Caco-2 (cell line): ENCODE measurements at regions not wholly inside any gene's neighbourhood (a gene's known extent, or its start where the extent isn't known, plus 50 kb on each side); places are given as distances from the start of the nearest gene placed in this dataset.

Experiments used
- BruUV-seq: library from RNA; stranded (reverse); fragments of 400-500 nt; replicated peaks from 2 replicates; lab custom pipeline; 2021; lab: Mats Ljungman, UMichigan
- CTCF ChIA-PET: fragments of 300-600 bp; sonication (Branson Sonifier 250); formaldehyde crosslinking; loops from one replicate; lab custom pipeline; 2022; ENCODE audit warnings: antibody characterized with exemption; lab: Charles Lee
- POLR2A ChIA-PET: fragments of 300-600 bp; sonication (Branson Sonifier 250); formaldehyde crosslinking; loops from one replicate; lab custom pipeline; 2022; ENCODE audit warnings: antibody characterized with exemption; lab: Charles Lee
- DNase-seq, 2 experiments: peaks; one replicate each; pipeline versions ENCODE4 v3.0.0 to v3.0.0-alpha.2; 2020 to 2022
- H3K27me3 ChIP-seq: replicated peaks from 2 replicates; pipeline ENCODE4 v1.6.0; 2011; ENCODE audit warnings: low read length; ENCODE audit not compliant: control insufficient read depth, insufficient read depth
- H3K36me3 ChIP-seq: 2 replicates; pipeline ENCODE4 v1.5.1; 2011; ENCODE audit warnings: low read length; ENCODE audit not compliant: control insufficient read depth, insufficient read depth
- H3K4me1 ChIP-seq: fragments of 250-450 bp; sonication (Bioruptor Pico); 2 replicates; pipeline ENCODE4 v1.5.1; 2020; ENCODE audit warnings: mild to moderate bottlenecking
- H3K4me3 ChIP-seq: 2 replicates; pipeline ENCODE4 v1.5.1; 2011; ENCODE audit warnings: low read depth, mild to moderate bottlenecking, control low read depth, low read length
- H3K9me3 ChIP-seq: fragments of 250-450 bp; sonication (Bioruptor Pico); 2 replicates; pipeline ENCODE4 v1.5.1; 2020; ENCODE audit warnings: mild to moderate bottlenecking, moderate library complexity
- H3K27ac Mint-ChIP-seq: one replicate; pipeline ENCODE4 v1.8.0; 2022; ENCODE audit warnings: mixed read lengths; ENCODE audit not compliant: unreplicated experiment
- H3K27me3 Mint-ChIP-seq: one replicate; pipeline ENCODE4 v1.8.0; 2022; ENCODE audit warnings: mixed read lengths; ENCODE audit not compliant: insufficient read depth, unreplicated experiment
- H3K36me3 Mint-ChIP-seq: one replicate; pipeline ENCODE4 v1.8.0; 2022; ENCODE audit warnings: mild to moderate bottlenecking, mixed read lengths; ENCODE audit not compliant: insufficient read depth, unreplicated experiment
- H3K4me1 Mint-ChIP-seq: one replicate; pipeline ENCODE4 v1.8.0; 2022; ENCODE audit warnings: low read depth, mixed read lengths; ENCODE audit not compliant: unreplicated experiment
- H3K4me3 Mint-ChIP-seq: one replicate; pipeline ENCODE4 v1.8.0; 2022; ENCODE audit warnings: mild to moderate bottlenecking, moderate library complexity, mixed read lengths; ENCODE audit not compliant: unreplicated experiment
- H3K9me3 Mint-ChIP-seq: one replicate; pipeline ENCODE4 v1.8.0; 2022; ENCODE audit warnings: mixed read lengths; ENCODE audit not compliant: unreplicated experiment
- intact Hi-C: fragments of 100-400 bp; cut with micrococcal nuclease; formaldehyde crosslinking; loops from one replicate; pipeline ENCODE4 v1.10.0; 2022; ENCODE audit not compliant: unreplicated experiment
- TF ChIP-seq, protein P1 (sequence below), 2 experiments: fragments of 200-600 bp in 1 of 2; IDR thresholded peaks; 1 replicate in 1 of 2; 2 replicates in 1 of 2; pipeline versions ENCODE4 v1.5.1 to v1.8.0; 2011 to 2022; ENCODE audit warnings: antibody characterized with exemption in 1 of 2, control low read depth in 1 of 2, inconsistent platforms in 1 of 2, low read depth in 1 of 2, low read length in 1 of 2, mild to moderate bottlenecking in 1 of 2, moderate library complexity in 1 of 2; ENCODE audit not compliant: insufficient read depth in 1 of 2, severe bottlenecking in 1 of 2, unreplicated experiment in 1 of 2

DNA sequence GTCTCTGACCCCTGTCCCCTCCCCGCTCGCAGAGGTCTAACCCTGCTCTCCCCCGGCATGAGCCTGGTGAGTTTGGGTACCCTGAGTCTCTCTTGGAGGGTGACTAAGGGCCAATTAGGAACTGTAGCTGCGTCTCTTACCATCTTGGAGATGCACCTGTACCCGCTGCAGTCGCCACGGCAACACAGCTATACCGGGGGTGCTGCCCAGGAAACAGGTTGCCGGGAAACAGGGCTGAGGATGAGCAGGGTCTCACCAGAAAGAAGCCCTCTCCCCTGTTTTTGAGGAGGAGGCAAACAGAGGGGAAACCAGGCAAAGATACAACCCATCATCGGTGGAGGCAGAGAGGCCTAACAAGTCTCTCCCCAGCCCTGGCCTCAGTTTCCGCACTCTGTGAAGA is 140.2 kb downstream of the TMEM132E start:
- Histone ChIP-seq H3K4me1 (no peaks in the 10 kb centered on the region), H3K36me3 (no peaks in the 10 kb centered on the region), H3K4me3 (no peak overlapping the region), H3K9me3 (no peaks in the 10 kb centered on the region), H3K27me3 (no peaks in the 10 kb centered on the region; the same call in 1 of the 2 replicates)
- Mint-ChIP-seq H3K27me3 (peaks cover 27% of the 10 kb centered on the region), H3K27ac (no peak overlapping the region), H3K4me1 (no peaks in the 10 kb centered on the region), H3K9me3 (no peaks in the 10 kb centered on the region), H3K4me3 (no peak overlapping the region), H3K36me3 (no peaks in the 10 kb centered on the region)
- no peak for DNase-seq
- intact Hi-C loops: no loop called here
- CTCF ChIA-PET: no interaction called here
- BruUV-seq: no TSS peak
- TF ChIP-seq, protein P1, sequence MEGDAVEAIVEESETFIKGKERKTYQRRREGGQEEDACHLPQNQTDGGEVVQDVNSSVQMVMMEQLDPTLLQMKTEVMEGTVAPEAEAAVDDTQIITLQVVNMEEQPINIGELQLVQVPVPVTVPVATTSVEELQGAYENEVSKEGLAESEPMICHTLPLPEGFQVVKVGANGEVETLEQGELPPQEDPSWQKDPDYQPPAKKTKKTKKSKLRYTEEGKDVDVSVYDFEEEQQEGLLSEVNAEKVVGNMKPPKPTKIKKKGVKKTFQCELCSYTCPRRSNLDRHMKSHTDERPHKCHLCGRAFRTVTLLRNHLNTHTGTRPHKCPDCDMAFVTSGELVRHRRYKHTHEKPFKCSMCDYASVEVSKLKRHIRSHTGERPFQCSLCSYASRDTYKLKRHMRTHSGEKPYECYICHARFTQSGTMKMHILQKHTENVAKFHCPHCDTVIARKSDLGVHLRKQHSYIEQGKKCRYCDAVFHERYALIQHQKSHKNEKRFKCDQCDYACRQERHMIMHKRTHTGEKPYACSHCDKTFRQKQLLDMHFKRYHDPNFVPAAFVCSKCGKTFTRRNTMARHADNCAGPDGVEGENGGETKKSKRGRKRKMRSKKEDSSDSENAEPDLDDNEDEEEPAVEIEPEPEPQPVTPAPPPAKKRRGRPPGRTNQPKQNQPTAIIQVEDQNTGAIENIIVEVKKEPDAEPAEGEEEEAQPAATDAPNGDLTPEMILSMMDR (IDR thresholded peaks at IDR 0.05; ENCODE audit: insufficient read depth in 1 of 2, low read depth in 1 of 2, low read length in 1 of 2, severe bottlenecking in 1 of 2, unreplicated experiment in 1 of 2): no peak
- POLR2A ChIA-PET: no interaction called here

DNA sequence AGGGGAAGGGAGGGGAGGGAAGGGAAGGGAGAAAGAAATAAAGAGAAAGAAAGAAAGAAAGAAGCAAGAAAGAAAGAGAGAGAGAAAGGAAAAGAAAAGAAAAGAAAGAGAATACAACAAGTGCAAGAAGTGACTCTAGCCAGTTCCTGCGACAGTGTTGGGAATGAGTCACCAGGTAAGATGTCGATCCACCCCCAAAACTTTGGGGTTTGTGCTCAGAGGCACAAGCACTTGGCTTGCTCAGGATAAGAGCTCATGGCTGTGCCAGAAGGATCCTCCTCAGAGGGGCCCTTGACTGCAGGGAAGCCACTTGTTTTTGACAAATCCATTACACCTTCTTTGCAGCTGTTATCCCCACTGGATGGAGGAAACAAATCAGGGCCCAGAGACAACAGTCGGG is 137.7 kb downstream of the TMEM132E start:
- Histone ChIP-seq H3K27me3 (no peaks in the 10 kb centered on the region), H3K4me3 (no peak overlapping the region), H3K36me3 (no peaks in the 10 kb centered on the region), H3K4me1 (no peaks in the 10 kb centered on the region), H3K9me3 (no peaks in the 10 kb centered on the region)
- TF ChIP-seq, protein P1 (IDR thresholded peaks at IDR 0.05; ENCODE audit: insufficient read depth in 1 of 2, low read depth in 1 of 2, low read length in 1 of 2, severe bottlenecking in 1 of 2, unreplicated experiment in 1 of 2): no peak
- Mint-ChIP-seq H3K27me3 (peaks cover 34% of the 10 kb centered on the region), H3K9me3 (no peaks in the 10 kb centered on the region), H3K36me3 (no peaks in the 10 kb centered on the region), H3K4me1 (no peaks in the 10 kb centered on the region), H3K27ac (no peak overlapping the region), H3K4me3 (no peak overlapping the region)
- ChIA-PET POLR2A (no interaction called here), CTCF (no interaction called here)
- DNase-seq: no peak
- BruUV-seq: no TSS peak
- intact Hi-C loops: no loop called here

DNA sequence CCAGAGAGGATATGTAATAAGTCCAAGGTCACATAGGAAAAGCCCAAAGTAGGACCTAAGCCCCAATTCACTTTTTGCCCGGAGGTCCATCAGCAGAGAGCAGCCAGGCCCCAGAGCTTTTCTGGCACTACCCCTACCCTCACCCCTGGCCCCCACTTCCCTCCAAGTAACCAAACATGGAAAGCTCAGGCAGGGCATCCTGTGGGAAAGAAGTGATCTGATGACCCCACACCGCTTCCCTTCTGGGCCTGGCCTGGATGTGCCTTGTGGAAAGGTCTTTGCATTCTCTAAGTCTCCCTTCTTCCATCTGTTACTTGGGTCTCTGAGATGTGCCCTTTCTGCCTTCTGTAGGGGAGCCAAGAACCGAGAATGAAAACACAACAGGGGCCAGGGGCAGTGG is 136.9 kb downstream of the TMEM132E start:
- POLR2A ChIA-PET: interaction anchor here (0.6 kb wide), 1 partner anchor 125 kb away, joined by 3 read pairs; no protein-coding TSS in a partner anchor
- Histone ChIP-seq H3K9me3 (no peaks in the 10 kb centered on the region), H3K4me3 (no peak overlapping the region), H3K36me3 (no peaks in the 10 kb centered on the region), H3K4me1 (no peaks in the 10 kb centered on the region), H3K27me3 (no peaks in the 10 kb centered on the region)
- CTCF ChIA-PET: no interaction called here
- intact Hi-C loops: no loop called here
- H3K9me3 Mint-ChIP-seq: no peaks in the 10 kb centered on the region
- no peak for DNase-seq
- H3K27me3 Mint-ChIP-seq: peaks cover 34% of the 10 kb centered on the region
- H3K36me3 Mint-ChIP-seq: no peaks in the 10 kb centered on the region
- H3K4me1 Mint-ChIP-seq: no peaks in the 10 kb centered on the region
- TF ChIP-seq, protein P1 (IDR thresholded peaks at IDR 0.05; ENCODE audit: insufficient read depth in 1 of 2, low read depth in 1 of 2, low read length in 1 of 2, severe bottlenecking in 1 of 2, unreplicated experiment in 1 of 2): no peak
- no peak overlapping the region for H3K4me3 Mint-ChIP-seq
- no peak overlapping the region for H3K27ac Mint-ChIP-seq
- no TSS peak for BruUV-seq
